HPDE6-E6E7 (cell line): ENCODE measurements at regions not wholly inside any gene's neighbourhood (a gene's known extent, or its start where the extent isn't known, plus 50 kb on each side); places are given as distances from the start of the nearest gene placed in this dataset.
A peak's percentile ranks its signal among the peaks of the same experiment; 100 is the strongest.
"Not testable (repeated sequence)": the region's sequence is repeated elsewhere in the genome, so short reads cannot be mapped to it uniquely, and the experiment has no call there.

ENCODE experiments used
- DNase-seq: peaks from one replicate; pipeline ENCODE4 v3.0.0; 2011; ENCODE audit warnings: missing footprints; ENCODE audit errors: extremely low spot score

DNA sequence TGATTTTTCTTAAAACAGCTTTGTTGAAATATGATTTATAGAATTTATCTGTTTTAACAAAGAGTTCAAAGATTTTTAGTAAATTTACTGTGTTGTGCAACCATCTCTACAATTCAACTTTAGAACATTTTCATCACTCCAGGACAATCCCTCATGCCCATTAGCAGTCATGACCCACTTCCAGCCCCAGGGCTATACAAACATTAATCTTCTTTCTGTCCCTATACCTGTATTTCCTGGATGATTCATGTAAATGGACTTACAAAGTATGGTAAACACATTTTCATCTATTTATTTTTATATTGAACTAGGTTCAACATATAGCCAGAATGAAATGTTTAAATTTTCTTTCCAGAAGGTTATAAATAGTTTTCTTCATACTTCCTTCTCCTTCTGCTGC is 127.8 kb upstream of the CCDC180 start:
- peak; percentile 27 for DNase-seq

DNA sequence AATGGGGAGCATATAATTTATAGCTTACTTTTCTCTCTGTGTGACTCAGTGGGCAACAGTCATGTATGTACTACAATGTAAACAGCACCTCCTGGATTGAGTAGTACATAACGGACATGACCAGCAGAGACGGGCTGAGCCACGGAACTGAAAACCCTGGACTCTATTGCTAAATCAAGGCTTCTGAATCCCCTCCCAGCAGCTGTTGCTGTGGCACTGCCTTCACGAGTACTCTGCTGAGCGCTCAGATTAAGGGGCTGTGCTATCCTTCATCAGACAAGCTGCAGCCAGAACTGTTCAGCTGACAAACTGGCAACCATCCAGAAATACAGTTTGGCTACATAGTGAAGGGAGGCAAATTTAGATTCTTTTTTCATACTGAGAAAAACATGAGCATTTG is 131.3 kb upstream of the CCDC180 start:
- no peak for DNase-seq

GRCh38 chr9:97168174-97168573 is 129.2 kb upstream of the CTSV start:
- DNase-seq = peak; percentile 1

- not testable (repeated sequence) for DNase-seq
These were observed 127.7 kb upstream of the CTSV start for GRCh38 chr9:97166496-97167138.

DNA sequence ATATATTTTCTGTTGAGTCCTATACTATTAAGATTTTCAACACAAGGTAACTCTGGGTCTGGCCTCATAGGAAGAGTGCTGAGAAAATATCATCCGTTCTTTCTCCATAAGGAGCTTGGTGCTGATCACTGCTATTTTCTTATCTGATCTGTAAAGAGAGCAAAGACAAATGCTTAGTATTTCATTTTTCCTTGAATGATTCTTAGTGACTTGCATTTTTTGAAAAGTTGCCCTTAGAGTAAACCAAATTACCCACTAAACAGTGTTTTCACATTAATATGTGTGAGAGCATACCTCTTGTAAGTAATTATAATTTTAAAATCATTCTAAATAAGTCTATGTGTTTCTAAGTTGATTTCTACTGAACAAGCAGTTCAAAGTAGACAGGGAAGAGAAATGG is 121.3 kb upstream of the CTSV start:
- no peak for DNase-seq

- not testable (repeated sequence) for DNase-seq
These were observed 119.8 kb upstream of the CTSV start for GRCh38 chr9:97158722-97159121.

- not testable (repeated sequence) for DNase-seq
These were observed 116.5 kb upstream of the CTSV start for GRCh38 chr9:97155441-97155840.

DNA sequence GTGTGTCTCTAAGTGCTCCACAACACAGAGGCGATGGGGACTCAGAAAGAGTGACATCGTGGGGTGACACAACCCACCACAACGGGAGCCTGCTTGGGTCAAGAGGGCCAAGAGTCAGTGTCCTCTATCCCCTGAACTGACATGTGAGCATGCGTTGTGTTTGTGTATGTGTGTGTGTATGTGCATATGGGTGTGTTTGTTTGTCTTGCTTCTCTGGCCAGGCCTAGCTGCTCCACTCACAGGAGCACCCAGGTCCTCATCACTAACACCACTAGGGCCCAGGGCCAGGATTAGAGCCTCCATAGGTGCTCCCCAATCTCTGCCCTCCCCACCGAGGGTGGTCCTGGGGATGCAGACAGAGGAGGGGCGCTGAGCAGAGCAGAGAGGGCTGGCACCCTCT is 115.0 kb upstream of the CTSV start:
- no peak for DNase-seq

DNA sequence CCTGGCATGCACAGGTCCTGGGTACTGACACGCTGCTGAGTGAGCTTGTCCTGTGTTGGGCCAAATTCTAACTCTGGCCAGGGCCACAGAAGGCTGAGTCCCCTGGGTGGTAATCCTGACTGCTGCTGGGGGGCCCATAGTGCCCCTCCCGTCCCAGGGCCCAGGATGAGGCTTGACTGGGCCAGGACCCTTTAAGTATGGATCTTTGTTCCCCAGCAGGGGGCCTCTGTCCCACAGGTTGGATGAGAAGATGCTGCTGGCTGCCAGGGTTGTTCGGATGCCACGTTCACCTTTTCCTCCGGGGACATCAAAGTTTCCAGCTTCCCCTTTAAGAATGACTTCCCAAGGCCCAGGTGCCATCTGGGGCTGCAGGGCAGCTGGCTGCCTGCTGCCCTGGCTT is 114.2 kb upstream of the CTSV start:
- DNase-seq = not testable (repeated sequence)

GRCh38 chr9:97150471-97150870 is 111.5 kb upstream of the CTSV start:
- DNase-seq = not testable (repeated sequence)

- DNase-seq = not testable (repeated sequence)
These were observed 109.5 kb upstream of the CTSV start for GRCh38 chr9:97148428-97148827.

DNA sequence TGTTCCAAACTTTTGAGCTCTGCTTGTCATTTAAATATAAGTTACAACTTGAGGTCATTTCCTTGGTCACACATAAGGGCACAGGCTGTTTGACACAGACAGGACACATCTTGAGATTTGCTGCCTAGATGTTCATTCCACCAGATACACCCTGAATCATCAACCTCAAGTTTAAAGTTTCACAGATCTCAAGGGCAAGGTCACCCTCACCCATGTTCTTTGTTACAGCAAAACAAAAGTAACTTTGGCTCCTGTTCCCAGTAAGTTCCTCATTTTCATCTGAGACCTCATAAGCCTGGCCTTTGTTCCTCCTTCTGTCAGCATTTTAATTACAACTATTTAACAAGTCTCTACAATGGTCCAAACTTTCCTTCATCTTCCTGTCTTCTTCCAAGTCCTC is 106.7 kb upstream of the CTSV start:
- not testable (repeated sequence) for DNase-seq

DNA sequence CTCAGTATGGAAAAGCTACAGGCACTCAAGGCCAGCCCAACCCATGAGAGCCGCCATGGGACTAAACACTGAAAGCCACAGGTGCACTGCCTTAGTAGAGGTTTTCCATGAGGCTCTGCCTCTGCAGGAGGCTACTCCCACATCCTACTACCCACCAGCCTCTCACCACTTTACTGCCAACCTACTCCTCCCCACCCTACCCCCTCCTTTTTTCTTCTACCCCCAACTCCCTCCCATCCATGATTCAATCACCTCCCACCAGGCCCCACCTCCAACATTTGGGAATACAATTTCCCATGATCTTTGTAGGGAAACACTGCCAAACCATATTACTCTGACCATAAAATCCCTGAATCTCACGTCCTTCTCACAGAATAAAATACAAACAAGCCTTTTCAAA is 101.6 kb upstream of the CTSV start:
- DNase-seq = no peak

DNA sequence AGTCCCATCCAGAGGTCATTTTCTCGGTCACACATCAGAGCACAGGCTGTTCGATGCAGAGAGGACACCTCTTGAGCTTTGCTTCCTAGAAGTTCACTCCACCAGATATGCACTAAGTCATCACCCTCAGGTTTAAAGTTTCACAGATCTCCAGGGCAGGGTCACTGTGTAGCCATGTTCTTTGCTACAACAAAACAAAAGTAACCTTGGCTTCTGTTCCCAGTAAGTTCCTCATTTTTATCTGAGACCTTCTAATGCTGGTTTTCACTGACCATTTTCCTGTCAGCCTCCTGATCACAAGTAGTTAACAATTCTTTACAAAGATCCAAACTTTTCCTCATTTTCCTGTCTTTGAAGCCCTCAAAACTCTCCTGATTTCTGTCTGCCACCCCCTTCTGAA is 97.5 kb upstream of the CTSV start:
- no peak for DNase-seq

GRCh38 chr9:97133966-97134365 is 95.0 kb upstream of the CTSV start:
- not testable (repeated sequence) for DNase-seq

DNA sequence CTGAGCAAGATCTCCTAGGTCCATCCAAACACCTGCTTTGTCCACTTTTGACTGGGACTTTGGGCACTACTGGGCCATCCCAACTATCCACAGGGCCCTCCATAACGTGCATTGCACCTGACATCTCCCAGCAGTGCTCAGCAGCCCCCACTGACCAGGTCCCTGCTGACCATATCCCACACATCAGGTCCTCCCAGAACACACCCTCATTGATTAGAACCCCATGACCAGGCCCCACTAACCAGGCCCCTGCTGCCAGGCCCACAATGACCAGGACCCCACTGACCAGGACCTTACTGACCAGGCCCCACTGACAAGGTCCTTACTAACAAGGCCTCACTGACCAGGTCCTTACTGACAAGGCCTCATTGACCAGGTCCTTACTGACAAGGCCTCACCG is 93.9 kb upstream of the CTSV start:
- DNase-seq = no peak

GRCh38 chr9:97130864-97131263 is 91.9 kb upstream of the CTSV start:
- not testable (repeated sequence) for DNase-seq

DNA sequence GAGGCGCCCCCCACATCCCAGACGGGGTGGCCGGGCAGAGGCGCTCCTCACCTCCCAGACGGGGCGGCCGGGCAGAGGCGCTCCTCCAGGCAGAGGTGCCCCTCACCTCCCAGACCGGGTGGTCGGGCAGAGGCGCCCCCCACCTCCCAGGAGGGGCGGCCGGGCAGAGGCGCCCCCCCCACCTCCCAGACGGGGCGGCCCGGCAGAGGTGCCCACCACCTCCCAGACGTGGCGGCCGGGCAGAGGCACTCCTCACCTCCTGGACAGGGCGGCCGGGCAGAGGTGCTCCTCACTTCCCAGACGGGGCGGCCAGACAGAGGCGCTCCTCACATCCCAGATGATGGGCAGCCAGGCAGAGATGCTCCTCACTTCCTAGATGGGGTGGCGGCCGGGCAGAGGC is 91.4 kb upstream of the CTSV start:
- DNase-seq = not testable (repeated sequence)

DNA sequence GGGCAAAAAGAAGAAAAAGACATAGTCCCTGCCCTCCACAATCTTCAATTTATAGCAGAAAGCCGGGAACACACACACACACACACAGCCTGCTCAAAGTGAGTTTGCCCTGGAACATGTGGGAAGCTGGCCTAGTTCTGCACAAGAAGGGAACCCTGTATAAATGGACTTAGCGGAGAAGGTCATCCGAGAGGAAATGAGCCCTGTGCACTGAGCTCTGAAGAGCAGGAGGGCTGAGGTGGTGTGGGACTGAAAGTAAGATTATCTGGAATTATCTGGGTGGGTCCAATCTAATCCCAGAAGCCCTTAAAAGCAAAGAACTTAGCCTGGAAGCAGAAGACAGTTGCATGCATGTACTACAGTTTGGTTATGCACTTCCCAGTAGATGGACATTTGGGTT is 90.0 kb upstream of the CTSV start:
- DNase-seq = no peak

DNA sequence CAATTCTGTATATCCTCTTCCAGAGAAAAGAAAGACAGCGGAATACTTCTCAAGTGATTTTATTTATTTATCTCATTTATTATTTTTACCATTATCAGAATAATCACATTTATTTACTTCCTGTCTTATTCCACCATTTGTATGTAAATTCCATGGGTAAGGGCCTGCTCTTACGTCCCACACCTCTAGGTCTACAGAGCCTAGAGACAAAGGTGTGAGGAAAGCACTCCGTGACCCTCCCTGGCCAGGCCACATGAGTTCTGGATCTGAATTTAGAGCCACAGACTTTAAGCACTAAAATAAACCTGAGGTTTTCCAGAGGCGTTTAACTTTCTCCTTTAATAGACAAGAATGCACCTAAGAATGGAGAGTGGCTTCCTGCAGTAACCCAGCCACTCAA is 85.3 kb upstream of the CTSV start:
- DNase-seq = no peak

DNA sequence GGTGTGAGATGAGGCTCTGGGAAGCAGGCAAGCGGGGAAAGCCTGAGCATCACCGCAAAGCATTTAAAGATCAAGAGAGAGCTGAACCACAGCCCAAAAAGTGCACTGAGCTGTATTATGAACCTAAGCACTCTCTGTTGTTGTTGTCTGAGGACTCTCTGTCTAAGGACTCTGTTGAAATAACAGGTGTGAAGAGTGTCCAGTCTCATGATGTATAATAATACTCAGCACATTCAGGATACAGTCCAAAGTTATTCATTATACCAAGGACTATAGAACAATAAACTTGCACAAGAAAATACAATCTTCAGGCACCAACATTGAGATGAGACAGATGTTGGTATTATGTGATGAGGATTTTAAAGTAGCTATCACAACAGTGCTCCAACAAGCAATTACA is 71.8 kb upstream of the CTSV start:
- DNase-seq = no peak

GRCh38 chr9:97109194-97109811 is 70.4 kb upstream of the CTSV start:
- peak; percentile 31 for DNase-seq

DNA sequence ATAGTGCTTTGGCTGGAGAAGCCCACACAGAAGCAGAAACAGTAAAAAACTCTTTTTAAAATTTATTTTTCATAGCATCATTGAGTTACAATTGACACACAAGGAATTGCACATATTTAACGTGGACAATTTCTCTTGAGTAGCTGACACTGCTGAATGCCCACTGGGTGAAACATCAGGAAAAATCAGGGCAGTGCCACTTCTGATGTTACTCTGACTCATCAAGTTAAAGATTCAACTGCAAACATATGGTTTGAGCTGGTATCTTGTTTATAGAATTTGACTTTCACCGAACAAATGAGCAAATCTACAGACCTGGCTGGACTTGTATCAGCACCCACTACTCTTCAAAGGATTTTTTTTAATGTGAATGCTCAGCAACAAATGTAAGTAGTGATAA is 66.3 kb upstream of the CTSV start:
- DNase-seq = peak; percentile 45
